H9 (cell line): ENCODE measurements at regions not wholly inside any gene's neighbourhood (a gene's known extent, or its start where the extent isn't known, plus 50 kb on each side); places are given as distances from the start of the nearest gene placed in this dataset.

Experiments used
- DNase-seq: peaks from one replicate; pipeline ENCODE4 v3.0.0-alpha.2; 2017
- H2AFZ ChIP-seq: one replicate; pipeline ENCODE4 v1.6.1; 2013; ENCODE audit warnings: mild to moderate bottlenecking, low read length, control low read depth, moderate library complexity
- H2AK5ac ChIP-seq: 2 replicates; pipeline ENCODE4 v1.6.1; 2013; ENCODE audit warnings: low read length, control low read depth, mixed read lengths; ENCODE audit not compliant: insufficient read length
- H2BK120ac ChIP-seq: one replicate; pipeline ENCODE4 v1.6.1; 2013; ENCODE audit warnings: low read depth, mild to moderate bottlenecking, low read length, control low read depth, inconsistent platforms; ENCODE audit not compliant: poor library complexity, severe bottlenecking
- H2BK12ac ChIP-seq: 2 replicates; pipeline ENCODE4 v1.6.1; 2013; ENCODE audit warnings: low read length, control low read depth, mixed read lengths, low read depth; ENCODE audit not compliant: insufficient read length
- H2BK15ac ChIP-seq: 2 replicates; pipeline ENCODE4 v1.6.1; 2013; ENCODE audit warnings: low read depth, low read length, control low read depth
- H2BK20ac ChIP-seq: one replicate; pipeline ENCODE4 v1.6.1; 2013; ENCODE audit warnings: low read depth, mild to moderate bottlenecking, low read length, control low read depth, inconsistent platforms; ENCODE audit not compliant: poor library complexity, severe bottlenecking
- H2BK5ac ChIP-seq: 2 replicates; pipeline ENCODE4 v1.6.1; 2013; ENCODE audit warnings: low read length, control low read depth, mixed read lengths; ENCODE audit not compliant: insufficient read length
- H3K14ac ChIP-seq: 2 replicates; pipeline ENCODE4 v1.6.1; 2013; ENCODE audit warnings: low read length, control low read depth; ENCODE audit not compliant: insufficient read depth
- H3K18ac ChIP-seq: 2 replicates; pipeline ENCODE4 v1.6.1; 2013; ENCODE audit warnings: low read depth, mild to moderate bottlenecking, mixed read lengths, low read length, control low read depth; ENCODE audit not compliant: insufficient read length
- H3K23ac ChIP-seq: 2 replicates; pipeline ENCODE4 v1.6.1; 2013; ENCODE audit warnings: low read length, control low read depth, mixed read lengths, low read depth; ENCODE audit not compliant: insufficient read length
- H3K23me2 ChIP-seq: 2 replicates; pipeline ENCODE4 v1.6.1; 2013; ENCODE audit warnings: low read depth, mild to moderate bottlenecking, mixed read lengths, low read length, control low read depth; ENCODE audit not compliant: insufficient read length, poor library complexity, severe bottlenecking
- H3K27ac ChIP-seq: 2 replicates; pipeline ENCODE4 v1.5.1; 2013; ENCODE audit warnings: low read length, control low read depth, mixed read lengths, low read depth; ENCODE audit not compliant: insufficient read length
- H3K27me3 ChIP-seq: 2 replicates; pipeline ENCODE4 v1.6.1; 2013; ENCODE audit warnings: low read length, control low read depth, inconsistent platforms; ENCODE audit not compliant: insufficient read depth
- H3K4ac ChIP-seq: 2 replicates; pipeline ENCODE4 v1.6.1; 2013; ENCODE audit warnings: low read depth, mild to moderate bottlenecking, control low read depth, inconsistent platforms, low read length, moderate library complexity
- H3K4me1 ChIP-seq: 2 replicates; pipeline ENCODE4 v1.6.1; 2013; ENCODE audit warnings: low read length, control low read depth, inconsistent platforms; ENCODE audit not compliant: insufficient read depth
- H3K4me2 ChIP-seq: 2 replicates; pipeline ENCODE4 v1.6.1; 2013; ENCODE audit warnings: low read length, control low read depth, mixed read lengths; ENCODE audit not compliant: insufficient read length, insufficient read depth
- H3K56ac ChIP-seq: 2 replicates; pipeline ENCODE4 v1.6.1; 2013; ENCODE audit warnings: low read depth, mild to moderate bottlenecking, mixed read lengths, low read length, control low read depth; ENCODE audit not compliant: insufficient read length
- H3K79me1 ChIP-seq: 2 replicates; pipeline ENCODE4 v1.6.1; 2013; ENCODE audit warnings: low read depth, mild to moderate bottlenecking, moderate library complexity, low read length, control low read depth, inconsistent platforms; ENCODE audit not compliant: insufficient read depth, poor library complexity, severe bottlenecking
- H3K79me2 ChIP-seq: 2 replicates; pipeline ENCODE4 v1.6.1; 2013; ENCODE audit warnings: low read length, control low read depth, inconsistent platforms; ENCODE audit not compliant: insufficient read depth
- H3K9ac ChIP-seq: 2 replicates; pipeline ENCODE4 v1.6.1; 2013; ENCODE audit warnings: low read length, control low read depth, mixed read lengths; ENCODE audit not compliant: insufficient read length; ENCODE audit errors: extremely low read depth
- H3K9me3 ChIP-seq: one replicate; pipeline ENCODE4 v1.6.1; 2013; ENCODE audit warnings: low read depth, low read length, inconsistent platforms; ENCODE audit not compliant: control insufficient read depth
- H3T11ph ChIP-seq: one replicate; pipeline ENCODE4 v1.6.1; 2013; ENCODE audit warnings: mild to moderate bottlenecking, low read length, control low read depth, inconsistent platforms
- H4K20me1 ChIP-seq: one replicate; pipeline ENCODE4 v1.6.1; 2013; ENCODE audit not compliant: control insufficient read depth, insufficient read length, insufficient read depth
- H4K5ac ChIP-seq: 2 replicates; pipeline ENCODE4 v1.6.1; 2013; ENCODE audit warnings: low read depth, mild to moderate bottlenecking, mixed read lengths, low read length, control low read depth; ENCODE audit not compliant: insufficient read length
- H4K8ac ChIP-seq: replicated peaks from 2 replicates; pipeline ENCODE4 v1.6.1; 2013; ENCODE audit warnings: low read length, control low read depth, mixed read lengths, low read depth; ENCODE audit not compliant: insufficient read length
- H4K91ac ChIP-seq: 2 replicates; pipeline ENCODE4 v1.6.1; 2013; ENCODE audit warnings: low read depth, mild to moderate bottlenecking, moderate library complexity, mixed read lengths, low read length, control low read depth; ENCODE audit not compliant: insufficient read length
- H3K27ac Mint-ChIP-seq, 3 experiments: 2 replicates in 2 of 3; 3 replicates in 1 of 3; pipeline ENCODE4 v1.8.0; 2020 to 2021; ENCODE audit warnings: mixed read lengths in 3 of 3, mild to moderate bottlenecking in 1 of 3, moderate library complexity in 1 of 3
- H3K27me3 Mint-ChIP-seq: 2 replicates; pipeline ENCODE4 v1.8.0; 2021; ENCODE audit warnings: low read depth, mild to moderate bottlenecking, moderate library complexity, mixed read lengths
- H3K36me3 Mint-ChIP-seq, 3 experiments: 2 replicates in 2 of 3; 3 replicates in 1 of 3; pipeline ENCODE4 v1.8.0; 2020 to 2021; ENCODE audit warnings: low read depth in 3 of 3, mixed read lengths in 3 of 3; ENCODE audit not compliant: insufficient read depth in 1 of 3
- H3K4me1 Mint-ChIP-seq, 2 experiments: 2 replicates each; pipeline ENCODE4 v1.8.0; 2020; ENCODE audit warnings: mixed read lengths in 2 of 2
- H3K4me3 Mint-ChIP-seq, 2 experiments: 2 replicates in 1 of 2; 3 replicates in 1 of 2; pipeline ENCODE4 v1.8.0; 2020 to 2021; ENCODE audit warnings: mild to moderate bottlenecking in 2 of 2, mixed read lengths in 2 of 2, moderate library complexity in 1 of 2
- H3K9me3 Mint-ChIP-seq, 2 experiments: 2 replicates in 1 of 2; 3 replicates in 1 of 2; pipeline ENCODE4 v1.8.0; 2020; ENCODE audit warnings: mild to moderate bottlenecking in 2 of 2, mixed read lengths in 2 of 2, moderate library complexity in 1 of 2
- CTCF ChIP-seq: fragments of 200-600 bp; sonication (generic); conservative IDR thresholded peaks from 3 replicates; pipeline ENCODE4 v1.8.0; 2021; ENCODE audit warnings: antibody characterized with exemption, mild to moderate bottlenecking
- WGBS: extraction: QIAGEN DNeasy Blood & Tissue Kit; methylation state at CpG from one replicate; pipeline ENCODE4 v1.1.7; 2013; ENCODE audit warnings: missing lambda C conversion rate, low lambda C conversion rate, mixed read lengths; ENCODE audit not compliant: insufficient read length; ENCODE audit errors: extremely low coverage; 5-methylcytosine and 5-hydroxymethylcytosine counted together

GRCh38 chr1:194028002-194028401 lies 841.6 kb upstream of the B3GALT2 start:
- Histone ChIP-seq H4K91ac (no peak overlapping the region), H4K8ac (no peak overlapping the region), H3K4me2 (no peak overlapping the region), H3K79me1 (no peaks in the 10 kb centered on the region), H2AK5ac (no peak overlapping the region), H3T11ph (no peak overlapping the region), H2BK15ac (no peak overlapping the region), H2BK20ac (no peak overlapping the region), H3K9ac (no peak overlapping the region), H2BK12ac (no peak overlapping the region), H3K27me3 (no peaks in the 10 kb centered on the region), H4K5ac (no peak overlapping the region), H2BK5ac (no peak overlapping the region), H3K14ac (no peak overlapping the region), H3K4me1 (no peaks in the 10 kb centered on the region), H3K9me3 (no peaks in the 10 kb centered on the region), H2BK120ac (no peak overlapping the region), H3K56ac (no peak overlapping the region), H3K18ac (no peak overlapping the region), H3K27ac (no peak overlapping the region), H3K23me2 (no peaks in the 10 kb centered on the region), H3K79me2 (no peaks in the 10 kb centered on the region), H3K23ac (no peak overlapping the region), H3K4ac (no peak overlapping the region), H4K20me1 (no peaks in the 10 kb centered on the region), H2AFZ (no peak overlapping the region)
- WGBS, result no CpG with 5 or more reads among the region's 1 CpG
- H3K36me3 Mint-ChIP-seq, result peaks cover 0 to 9% (median 2%) of the 10 kb centered on the region in 3 experiments; a peak in 1 of 7 replicates
- H3K27ac Mint-ChIP-seq, result no peak overlapping the region
- no peak for DNase-seq
- no peak overlapping the region for H3K4me3 Mint-ChIP-seq
- H3K4me1 Mint-ChIP-seq, result no peaks in the 10 kb centered on the region
- peaks cover 9 to 12% of the 10 kb centered on the region in 2 experiments; a peak in 4 of 5 replicates for H3K9me3 Mint-ChIP-seq
- no peaks in the 10 kb centered on the region for H3K27me3 Mint-ChIP-seq
- TF ChIP-seq CTCF, result no peak
